ENCODE measurements at regions not wholly inside any gene's neighbourhood (a gene's known extent, or its start where the extent isn't known, plus 50 kb on each side); places are given as distances from the start of the nearest gene placed in this dataset.

- H3K9me3 ChIP-seq (replicated peaks in 1 of 3), result no peaks in the 10 kb centered on the region
- no peaks in the 10 kb centered on the region for H3K27me3 ChIP-seq
- TF ChIP-seq CTCF (IDR thresholded peaks at IDR 0.05), result no peak
- no peak for TF ChIP-seq POLR2A (IDR thresholded peaks at IDR 0.05)
- DNase-seq, result no peak
- intact Hi-C loops (cut with DNase I), result no loop called here
- no peak overlapping the region for H3K27ac ChIP-seq
- H3K36me3 ChIP-seq (replicated peaks in 1 of 2), result no peaks in the 10 kb centered on the region
- WGBS, 4 donors, result 57 to 62% (median 59%) methylated on average over 16 of the region's 16 CpGs
- H3K4me1 ChIP-seq (replicated peaks in 1 of 2), result no peaks in the 10 kb centered on the region
- H3K4me3 ChIP-seq, result no peak overlapping the region
Measured at GRCh38 chr3:94305835-94306611, 243.2 kb downstream of the NSUN3 start.

GRCh38 chr3:94307588-94307987 is 244.7 kb downstream of the NSUN3 start:
- no peaks in the 10 kb centered on the region for H3K27me3 ChIP-seq
- no peak for DNase-seq
- no peaks in the 10 kb centered on the region for H3K4me1 ChIP-seq (replicated peaks in 1 of 2)
- no peaks in the 10 kb centered on the region for H3K9me3 ChIP-seq (replicated peaks in 1 of 3)
- H3K36me3 ChIP-seq (replicated peaks in 1 of 2), result no peaks in the 10 kb centered on the region
- no peak overlapping the region for H3K27ac ChIP-seq
- TF ChIP-seq CTCF (IDR thresholded peaks at IDR 0.05), result no peak
- TF ChIP-seq POLR2A (IDR thresholded peaks at IDR 0.05), result no peak
- no peak overlapping the region for H3K4me3 ChIP-seq
- intact Hi-C loops (cut with DNase I), result no loop called here

GRCh38 chr3:94308767-94309166 is 245.9 kb downstream of the NSUN3 start:
- H3K9me3 ChIP-seq (replicated peaks in 1 of 3), result no peaks in the 10 kb centered on the region
- no peak for DNase-seq
- H3K4me1 ChIP-seq (replicated peaks in 1 of 2), result no peaks in the 10 kb centered on the region
- no peak overlapping the region for H3K4me3 ChIP-seq
- no peak overlapping the region for H3K27ac ChIP-seq
- TF ChIP-seq CTCF (IDR thresholded peaks at IDR 0.05) (no peak), POLR2A (IDR thresholded peaks at IDR 0.05) (no peak)
- no peaks in the 10 kb centered on the region for H3K27me3 ChIP-seq
- intact Hi-C loops (cut with DNase I), result no loop called here
- no peaks in the 10 kb centered on the region for H3K36me3 ChIP-seq (replicated peaks in 1 of 2)
- WGBS, 4 donors, result 55 to 85% (median 75%) methylated on average over 1 of the region's 1 CpG

- Histone ChIP-seq H3K27me3 (no peaks in the 10 kb centered on the region), H3K4me1 (replicated peaks in 1 of 2) (no peaks in the 10 kb centered on the region), H3K27ac (no peak overlapping the region), H3K9me3 (replicated peaks in 1 of 3) (no peaks in the 10 kb centered on the region), H3K4me3 (no peak overlapping the region), H3K36me3 (replicated peaks in 1 of 2) (no peaks in the 10 kb centered on the region)
- intact Hi-C loops (cut with DNase I), result no loop called here
- DNase-seq, result no peak
- no peak for TF ChIP-seq POLR2A (IDR thresholded peaks at IDR 0.05)
- TF ChIP-seq CTCF (IDR thresholded peaks at IDR 0.05), result no peak
- 53 to 68% (median 58%) methylated on average over 5 of the region's 5 CpGs for WGBS, 4 donors
Measured at GRCh38 chr3:94310341-94311135, 247.7 kb downstream of the NSUN3 start.
